PC-9 (cell line): ENCODE measurements at regions not wholly inside any gene's neighbourhood (a gene's known extent, or its start where the extent isn't known, plus 50 kb on each side); places are given as distances from the start of the nearest gene placed in this dataset.

Experiments used
- BruUV-seq: library from RNA; stranded (reverse); fragments of 400-500 nt; replicated peaks from 2 replicates; lab custom pipeline; 2021; lab: Mats Ljungman, UMichigan
- CTCF ChIA-PET: fragments of 300-600 bp; sonication (Branson Sonifier 250); formaldehyde crosslinking; loops from one replicate; lab custom pipeline; 2022; ENCODE audit warnings: antibody characterized with exemption; lab: Charles Lee
- POLR2A ChIA-PET: fragments of 300-600 bp; sonication (Branson Sonifier 250); formaldehyde crosslinking; loops from one replicate; lab custom pipeline; 2022; ENCODE audit warnings: antibody characterized with exemption; ENCODE audit not compliant: unreplicated experiment; lab: Charles Lee
- DNase-seq, 2 experiments: peaks; one replicate each; pipeline versions ENCODE4 v3.0.0 to v3.0.0-alpha.2; 2015 to 2022; ENCODE audit warnings: mixed read lengths in 1 of 2
- H2AFZ ChIP-seq: fragments of 200-600 bp; sonication (generic); 2 replicates; pipeline ENCODE4 v1.8.1; 2017; ENCODE audit warnings: antibody characterized with exemption
- H3F3A ChIP-seq: fragments of 200-600 bp; sonication (generic); 2 replicates; pipeline ENCODE4 v1.8.1; 2017; ENCODE audit warnings: antibody characterized with exemption, mild to moderate bottlenecking, low read depth; ENCODE audit not compliant: insufficient read depth
- H3K27ac ChIP-seq: fragments of 200-600 bp; sonication (generic); 2 replicates; pipeline ENCODE4 v1.6.1; 2016; ENCODE audit warnings: mixed run types
- H3K27me3 ChIP-seq: fragments of 200-600 bp; sonication (generic); 2 replicates; pipeline ENCODE4 v1.6.1; 2016; ENCODE audit warnings: low read depth, mixed run types; ENCODE audit not compliant: insufficient read depth
- H3K36me3 ChIP-seq: fragments of 200-600 bp; sonication (generic); 2 replicates; pipeline ENCODE4 v1.6.1; 2016; ENCODE audit warnings: low read depth, mixed run types
- H3K4me1 ChIP-seq: fragments of 200-600 bp; sonication (generic); replicated peaks from 2 replicates; pipeline ENCODE4 v1.6.1; 2016; ENCODE audit warnings: mixed run types; ENCODE audit not compliant: insufficient read depth
- H3K4me2 ChIP-seq: fragments of 200-600 bp; sonication (generic); 2 replicates; pipeline ENCODE4 v1.6.1; 2017; ENCODE audit warnings: mixed run types
- H3K4me3 ChIP-seq: fragments of 200-600 bp; sonication (generic); 2 replicates; pipeline ENCODE4 v1.6.1; 2016; ENCODE audit warnings: mixed run types
- H3K79me2 ChIP-seq: fragments of 200-600 bp; sonication (generic); 2 replicates; pipeline ENCODE4 v1.6.1; 2017; ENCODE audit warnings: low read depth, mixed run types
- H3K9me2 ChIP-seq: fragments of 200-600 bp; sonication (generic); 2 replicates; pipeline ENCODE4 v1.8.1; 2017; ENCODE audit warnings: mild to moderate bottlenecking; ENCODE audit not compliant: insufficient read depth
- H3K9me3 ChIP-seq: fragments of 200-600 bp; sonication (generic); 2 replicates; pipeline ENCODE4 v1.8.1; 2016; ENCODE audit warnings: low read depth; ENCODE audit not compliant: insufficient read depth
- H4K20me1 ChIP-seq: fragments of 200-600 bp; sonication (generic); 2 replicates; pipeline ENCODE4 v1.8.1; 2017; ENCODE audit not compliant: insufficient read depth
- CTCF ChIP-seq: fragments of 200-600 bp; sonication (generic); conservative IDR thresholded peaks from 2 replicates; pipeline ENCODE4 v1.6.1; 2017; ENCODE audit warnings: mixed run types, antibody characterized with exemption, mild to moderate bottlenecking, moderate library complexity
- EZH2 ChIP-seq: fragments of 200-600 bp; sonication (generic); IDR thresholded peaks from 2 replicates; pipeline ENCODE4 v1.8.0; 2017; ENCODE audit warnings: antibody characterized with exemption, low read depth
- intact Hi-C: fragments of 100-400 bp; cut with micrococcal nuclease; formaldehyde crosslinking; loops from one replicate; pipeline ENCODE4 v1.10.0; 2022; ENCODE audit not compliant: unreplicated experiment

GRCh38 chr19:30719999-30720345 lies 347.8 kb downstream of the ZNF536 start:
- Histone ChIP-seq H3K27me3 (peaks cover 52% of the 10 kb centered on the region), H3F3A (no peaks in the 10 kb centered on the region), H3K4me1 (no peaks in the 10 kb centered on the region), H3K79me2 (no peaks in the 10 kb centered on the region), H3K36me3 (no peaks in the 10 kb centered on the region), H3K27ac (no peak overlapping the region), H4K20me1 (no peaks in the 10 kb centered on the region), H3K9me2 (no peaks in the 10 kb centered on the region), H3K4me3 (no peak overlapping the region), H3K4me2 (no peak overlapping the region; the same call in 1 of the 2 replicates), H2AFZ (no peak overlapping the region), H3K9me3 (no peaks in the 10 kb centered on the region)
- TF ChIP-seq EZH2 (no peak), CTCF (no peak)
- intact Hi-C loops: no loop called here
- POLR2A ChIA-PET: no interaction called here
- CTCF ChIA-PET: no interaction called here
- DNase-seq: no peak
- no TSS peak for BruUV-seq

- no peaks in the 10 kb centered on the region for H3K9me3 ChIP-seq
- H3K4me3 ChIP-seq: no peak overlapping the region
- no peak overlapping the region; the same call in 1 of the 2 replicates for H3K4me2 ChIP-seq
- no peaks in the 10 kb centered on the region for H3K9me2 ChIP-seq
- H3K27me3 ChIP-seq: peaks cover 55% of the 10 kb centered on the region
- H2AFZ ChIP-seq: no peak overlapping the region
- no peaks in the 10 kb centered on the region for H4K20me1 ChIP-seq
- BruUV-seq: no TSS peak
- H3K4me1 ChIP-seq: no peaks in the 10 kb centered on the region
- no peak overlapping the region for H3K27ac ChIP-seq
- TF ChIP-seq EZH2 (no peak), CTCF (no peak)
- no peaks in the 10 kb centered on the region for H3F3A ChIP-seq
- no peaks in the 10 kb centered on the region for H3K79me2 ChIP-seq
- DNase-seq: no peak
- H3K36me3 ChIP-seq: no peaks in the 10 kb centered on the region
- CTCF ChIA-PET: no interaction called here
- POLR2A ChIA-PET: no interaction called here
- intact Hi-C loops: no loop called here
These were observed 347.2 kb downstream of the ZNF536 start for GRCh38 chr19:30719189-30719998.

GRCh38 chr19:30718707-30719106 lies 346.5 kb downstream of the ZNF536 start:
- Histone ChIP-seq H3K9me3 (no peaks in the 10 kb centered on the region), H3F3A (no peaks in the 10 kb centered on the region), H3K36me3 (no peaks in the 10 kb centered on the region), H3K4me2 (no peak overlapping the region), H4K20me1 (no peaks in the 10 kb centered on the region), H3K79me2 (no peaks in the 10 kb centered on the region), H3K4me3 (no peak overlapping the region), H2AFZ (no peak overlapping the region), H3K4me1 (no peaks in the 10 kb centered on the region), H3K27ac (no peak overlapping the region), H3K27me3 (peaks cover 62% of the 10 kb centered on the region), H3K9me2 (no peaks in the 10 kb centered on the region)
- ChIA-PET POLR2A (no interaction called here), CTCF (no interaction called here)
- intact Hi-C loops: no loop called here
- no TSS peak for BruUV-seq
- TF ChIP-seq CTCF: no peak
- no peak for TF ChIP-seq EZH2
- no peak for DNase-seq
